HG02840 (cell line): ENCODE measurements at regions not wholly inside any gene's neighbourhood (a gene's known extent, or its start where the extent isn't known, plus 50 kb on each side); places are given as distances from the start of the nearest gene placed in this dataset.
"Not testable (repeated sequence)": the region's sequence is repeated elsewhere in the genome, so short reads cannot be mapped to it uniquely, and the experiment has no call there.

Source experiments
- ATAC-seq: cut with Tn5 transposase; IDR thresholded peaks from one replicate; pipeline ENCODE4 v1.9.1; 2021; ENCODE audit warnings: mild to moderate bottlenecking, moderate library complexity, moderate number of reproducible peaks; ENCODE audit not compliant: unreplicated experiment, low FRiP score

GRCh38 chr6:140285471-140285870, 911.0 kb upstream of the CITED2 start:
- ATAC-seq: no peak

- no peak for ATAC-seq
These were observed 910.4 kb upstream of the CITED2 start for GRCh38 chr6:140284871-140285270.

- ATAC-seq: no peak
These were observed 908.7 kb upstream of the CITED2 start for GRCh38 chr6:140283197-140283596.

- ATAC-seq: no peak
These were observed 907.3 kb upstream of the CITED2 start for GRCh38 chr6:140281767-140282166.

GRCh38 chr6:140281236-140281635, 906.8 kb upstream of the CITED2 start:
- no peak for ATAC-seq

DNA sequence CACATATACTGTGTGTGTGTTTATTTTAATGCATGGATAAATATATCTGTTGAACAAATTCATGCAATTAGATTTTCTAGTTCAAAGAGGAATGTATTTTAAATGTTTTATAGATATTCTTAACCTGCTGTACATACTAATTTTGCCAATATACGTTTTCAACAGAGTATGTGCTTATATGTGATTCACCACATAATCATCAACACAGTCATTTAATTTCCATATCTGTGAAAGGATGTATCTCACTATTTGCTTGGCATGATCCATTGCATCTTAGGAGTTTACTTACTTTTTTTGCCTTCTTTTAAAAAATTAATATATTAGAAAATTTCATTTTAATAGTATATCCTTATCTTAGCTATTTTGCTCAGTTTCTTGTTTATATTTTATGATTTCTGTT, 902.3 kb upstream of the CITED2 start:
- ATAC-seq: no peak

DNA sequence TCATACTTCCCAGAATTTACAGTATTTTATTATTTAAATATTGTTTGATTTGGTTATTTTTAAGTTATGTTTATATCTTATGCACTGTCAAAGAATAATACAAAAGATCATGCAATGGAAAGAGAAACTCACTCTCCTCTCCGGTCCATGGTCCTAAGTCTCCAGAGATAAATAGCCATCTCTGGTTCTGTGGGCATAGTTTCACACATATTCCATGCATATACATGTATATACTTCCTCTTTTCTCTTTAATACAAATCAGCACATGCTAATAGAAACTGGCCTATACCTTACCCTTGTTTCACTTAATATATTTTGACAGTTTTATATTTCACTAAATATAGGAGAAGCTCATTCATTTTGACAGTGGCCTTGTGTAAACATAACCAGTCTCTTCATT, 901.7 kb upstream of the CITED2 start:
- no peak for ATAC-seq

GRCh38 chr6:140275725-140276124, 901.3 kb upstream of the CITED2 start:
- ATAC-seq: no peak

- ATAC-seq: no peak
These were observed 900.1 kb upstream of the CITED2 start for GRCh38 chr6:140274548-140274947.

DNA sequence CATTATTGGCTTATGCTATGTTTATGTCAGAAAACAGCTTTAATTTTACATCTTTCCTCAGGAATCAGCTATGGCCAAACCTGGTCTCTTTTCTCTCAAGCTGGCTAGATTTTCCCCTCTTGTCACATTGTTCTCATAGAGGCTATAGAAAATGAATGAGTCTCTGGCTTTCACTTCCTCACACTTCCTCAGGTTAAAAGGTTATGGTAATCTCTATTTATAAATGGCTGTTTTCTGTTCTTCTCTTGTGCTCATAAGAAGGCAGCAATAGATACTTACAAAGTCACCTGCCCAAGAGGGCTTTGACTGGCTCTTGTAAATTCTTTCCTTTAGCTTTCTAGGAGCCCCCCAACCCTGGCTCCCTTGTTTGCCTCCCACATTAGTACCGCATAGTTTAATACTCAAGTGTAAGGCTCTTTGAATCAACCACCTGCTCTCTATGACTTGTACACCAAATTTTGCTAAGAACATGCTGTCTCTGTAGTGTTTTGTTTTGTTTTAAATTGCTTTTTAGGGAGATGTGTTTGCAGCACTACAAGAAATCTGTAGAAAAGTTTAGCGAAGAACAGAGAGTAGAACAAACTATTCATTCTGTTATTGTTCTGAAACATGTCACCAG, 897.4 kb upstream of the CITED2 start:
- peak; percentile 99 for ATAC-seq

DNA sequence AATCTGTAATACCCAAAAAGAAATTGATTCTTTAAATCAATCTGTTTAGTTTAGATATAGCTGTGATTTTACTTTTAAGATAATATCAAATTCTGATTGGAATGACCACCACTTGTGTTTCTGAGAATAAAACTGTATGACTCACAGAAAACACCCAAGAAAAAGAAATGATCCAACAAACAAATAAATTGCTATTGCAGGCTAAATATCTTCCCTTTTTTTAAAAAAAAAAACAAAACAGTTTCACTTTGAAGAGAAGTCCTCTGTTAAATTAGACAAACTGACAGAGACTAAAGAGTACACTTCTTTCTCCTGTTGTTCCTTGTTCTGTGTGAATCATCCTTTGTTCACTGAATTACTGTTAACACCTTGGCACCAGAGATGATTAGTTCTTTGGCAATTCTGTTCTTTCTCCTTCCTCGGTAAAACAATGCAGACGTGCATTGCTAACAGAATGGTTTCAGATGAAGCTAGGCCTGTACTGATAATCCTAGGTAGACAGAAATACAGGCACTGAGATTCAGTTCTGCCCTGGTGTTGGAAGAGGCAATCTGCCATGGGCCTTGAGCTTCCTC, 895.2 kb upstream of the CITED2 start:
- no peak for ATAC-seq

DNA sequence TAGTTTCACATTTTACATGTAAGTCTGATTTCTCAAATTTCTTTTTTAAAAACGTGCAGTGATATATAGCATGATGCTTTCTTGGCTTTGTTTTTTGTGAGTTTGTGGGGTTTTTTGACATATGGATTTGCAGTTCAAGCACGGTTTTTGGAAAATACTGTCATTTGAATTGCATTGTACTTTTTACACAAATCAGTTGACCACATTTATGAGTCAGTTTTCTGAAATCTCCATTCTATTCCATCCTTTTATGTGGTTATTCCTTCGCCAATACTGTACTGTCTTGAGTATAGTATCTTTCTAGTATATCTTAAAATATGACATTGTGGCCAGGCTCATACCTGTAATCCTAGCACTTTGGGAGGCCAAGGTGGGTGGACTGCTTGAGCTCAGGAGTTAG, 890.0 kb upstream of the CITED2 start:
- no peak for ATAC-seq

- not testable (repeated sequence) for ATAC-seq
These were observed 883.9 kb upstream of the CITED2 start for GRCh38 chr6:140258302-140258701.

DNA sequence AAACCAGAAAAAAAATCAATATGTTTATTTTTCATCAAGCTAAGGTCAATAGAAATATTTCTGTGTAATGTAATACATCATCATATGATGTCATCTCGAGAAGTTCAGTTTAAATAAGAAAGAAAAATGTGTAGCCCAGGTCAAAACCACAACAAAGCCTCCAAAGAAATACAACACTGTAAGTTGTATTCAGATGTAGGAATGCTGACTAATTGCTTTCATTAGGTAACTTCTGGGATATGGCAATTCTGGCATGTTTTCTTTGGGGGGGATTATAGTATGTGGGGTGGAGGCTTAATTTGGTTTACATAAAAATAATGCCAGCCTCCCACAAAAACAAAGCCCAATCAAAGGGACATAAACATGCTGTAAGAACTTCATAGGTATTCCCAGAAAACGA, 881.8 kb upstream of the CITED2 start:
- ATAC-seq: no peak

DNA sequence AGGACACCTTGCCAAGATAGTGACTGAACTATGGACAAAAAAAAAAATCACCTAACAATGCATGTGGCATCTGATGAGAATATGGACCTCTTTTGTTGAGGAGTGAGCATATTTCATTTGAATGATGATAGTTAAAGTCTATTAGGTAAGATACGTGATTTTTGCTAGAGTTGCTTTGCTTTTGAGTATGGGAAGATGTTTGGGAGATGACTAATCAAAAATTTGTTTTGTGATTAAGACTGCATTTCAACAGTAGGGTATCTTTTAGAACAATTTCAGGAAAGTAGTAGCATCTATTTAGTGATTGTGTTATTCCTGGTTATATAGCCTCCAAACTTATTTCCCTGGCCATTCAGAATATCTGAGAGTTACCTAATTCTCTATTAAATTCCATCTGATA, 878.6 kb upstream of the CITED2 start:
- ATAC-seq: no peak

- ATAC-seq: no peak
These were observed 877.7 kb upstream of the CITED2 start for GRCh38 chr6:140252099-140252498.

- no peak for ATAC-seq
These were observed 871.0 kb upstream of the CITED2 start for GRCh38 chr6:140245296-140246040.

DNA sequence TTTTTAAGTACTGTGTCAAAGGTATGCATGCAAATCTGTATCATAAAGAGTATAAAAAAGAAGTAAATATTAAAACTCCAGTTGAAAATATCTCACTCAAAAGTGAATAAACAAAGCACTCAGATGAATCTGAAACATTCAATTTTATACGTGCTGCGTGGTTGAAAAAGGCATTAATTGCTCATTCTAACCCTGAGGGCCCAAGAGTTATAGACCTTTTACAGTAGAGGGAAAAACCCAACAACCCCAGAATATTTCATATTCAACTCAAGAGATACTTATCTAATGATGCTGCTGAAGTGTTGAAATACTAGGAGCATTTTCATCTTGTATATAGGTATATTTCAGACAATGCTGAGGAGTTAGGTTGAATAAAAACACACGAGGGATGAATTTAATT, 862.8 kb upstream of the CITED2 start:
- ATAC-seq: no peak

DNA sequence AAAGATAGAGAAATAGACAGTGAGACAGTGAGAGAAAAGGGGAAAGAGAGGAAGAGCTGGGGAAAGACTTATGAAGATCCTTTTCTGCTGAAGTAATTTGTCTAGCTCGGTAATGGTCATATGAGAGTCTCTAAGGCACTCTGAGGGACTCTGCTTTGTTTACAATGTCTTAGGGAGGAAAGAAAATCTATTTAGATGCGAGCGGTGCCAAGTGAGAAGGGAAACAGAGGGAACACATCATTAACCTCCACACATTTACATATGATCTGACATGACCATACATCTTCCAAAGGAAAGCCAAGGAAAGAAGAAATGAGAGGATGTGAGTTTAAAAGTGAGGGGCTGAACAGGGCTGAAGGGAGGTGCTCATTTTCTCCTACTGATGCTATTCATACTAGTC, 862.3 kb upstream of the CITED2 start:
- no peak for ATAC-seq

DNA sequence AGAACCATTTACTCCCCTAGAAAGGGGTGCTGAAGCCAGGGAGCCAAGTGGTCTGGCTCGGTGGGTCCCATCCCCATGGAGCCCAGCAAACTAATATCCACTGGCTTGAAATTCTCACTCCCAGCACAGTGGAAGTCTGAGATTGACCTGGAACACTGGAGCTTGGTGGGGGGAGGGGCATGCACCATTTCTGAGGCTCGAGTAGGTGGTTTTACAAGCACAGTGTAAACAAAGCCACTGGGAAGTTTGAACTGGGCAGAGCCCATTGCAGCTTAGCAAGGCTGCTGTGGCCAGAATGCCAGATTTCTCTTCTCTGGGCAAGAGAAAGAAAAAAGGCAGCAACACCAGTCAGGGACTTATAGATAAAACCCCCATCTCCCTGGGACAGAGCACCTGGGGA, 855.8 kb upstream of the CITED2 start:
- no peak for ATAC-seq

DNA sequence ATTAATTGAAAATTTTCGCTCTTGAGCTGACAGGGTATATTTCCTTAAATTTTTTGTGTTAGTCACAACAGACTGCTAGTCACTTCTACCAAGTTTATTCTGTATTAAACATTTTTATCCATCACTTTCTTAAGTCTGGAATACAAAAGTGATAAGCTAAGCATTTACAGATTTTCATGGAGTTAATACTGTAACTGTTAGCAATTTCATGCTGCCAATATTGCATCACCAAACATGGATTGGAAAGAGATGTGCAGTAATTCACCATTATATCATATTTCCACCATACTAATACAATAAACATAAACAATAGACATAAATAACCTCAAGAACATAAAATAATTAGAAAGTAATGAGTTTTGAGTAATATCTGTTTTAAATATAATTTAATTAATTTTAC, 854.0 kb upstream of the CITED2 start:
- no peak for ATAC-seq

DNA sequence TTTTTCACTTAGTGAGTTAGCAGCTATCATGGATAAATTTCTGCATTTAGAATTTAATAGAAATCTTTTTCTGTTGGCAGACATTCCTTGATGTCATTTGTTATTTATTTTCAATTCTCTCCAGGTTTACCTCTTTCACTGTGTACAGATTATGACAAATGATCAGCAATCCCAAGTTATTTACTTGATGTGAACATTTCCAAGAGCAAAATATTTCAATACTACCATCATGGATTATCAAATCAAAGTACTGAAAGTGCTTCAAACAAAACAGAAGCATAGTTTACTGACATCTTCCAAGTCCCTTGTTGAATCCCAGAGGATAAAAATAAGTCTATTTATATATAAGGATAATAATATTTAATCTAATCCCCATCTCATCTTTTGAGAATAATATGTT, 852.2 kb upstream of the CITED2 start:
- no peak for ATAC-seq
